ENCODE measurements at regions not wholly inside any gene's neighbourhood (a gene's known extent, or its start where the extent isn't known, plus 50 kb on each side); places are given as distances from the start of the nearest gene placed in this dataset.

GRCh38 chr14:39582028-39582654 is 149.9 kb upstream of the FBXO33 start:
- H3K36me3 Mint-ChIP-seq (ENCODE audit: insufficient read depth in 2 of 2): no peaks in the 10 kb centered on the region
- DNase-seq (no peak), ATAC-seq (replicated peaks in 1 of 2) (no peak)
- H3K27ac Mint-ChIP-seq: no peak overlapping the region
- H3K9me3 Mint-ChIP-seq: peaks cover 0 to 3% of the 10 kb centered on the region in 2 donors
- H3K4me3 Mint-ChIP-seq: no peak overlapping the region
- H3K4me1 Mint-ChIP-seq (ENCODE audit: low read depth): no peaks in the 10 kb centered on the region
- H3K27me3 Mint-ChIP-seq (ENCODE audit: low read depth): no peaks in the 10 kb centered on the region

- Mint-ChIP-seq H3K27me3 (ENCODE audit: low read depth) (no peaks in the 10 kb centered on the region), H3K9me3 (peaks cover 0 to 2% of the 10 kb centered on the region in 2 donors), H3K27ac (no peak overlapping the region), H3K36me3 (ENCODE audit: insufficient read depth in 2 of 2) (peaks cover 0 to 2% of the 10 kb centered on the region in 2 donors), H3K4me1 (ENCODE audit: low read depth) (no peaks in the 10 kb centered on the region), H3K4me3 (no peak overlapping the region)
- DNase-seq: no peak
- no peak for ATAC-seq (replicated peaks in 1 of 2)
Observed at GRCh38 chr14:39581474-39581873, 149.2 kb upstream of the FBXO33 start.

GRCh38 chr14:39580696-39581095 is 148.5 kb upstream of the FBXO33 start:
- Mint-ChIP-seq H3K4me3 (no peak overlapping the region), H3K36me3 (ENCODE audit: insufficient read depth in 2 of 2) (peaks cover 0 to 6% of the 10 kb centered on the region in 2 donors), H3K27ac (no peak overlapping the region), H3K4me1 (ENCODE audit: low read depth) (no peaks in the 10 kb centered on the region), H3K9me3 (peaks cover 4 to 7% of the 10 kb centered on the region in 2 donors), H3K27me3 (ENCODE audit: low read depth) (no peaks in the 10 kb centered on the region)
- DNase-seq: no peak
- ATAC-seq (replicated peaks in 1 of 2): no peak

- ATAC-seq (replicated peaks in 1 of 2) (no peak), DNase-seq (no peak)
- H3K4me3 Mint-ChIP-seq: no peak overlapping the region
- H3K4me1 Mint-ChIP-seq (ENCODE audit: low read depth): no peaks in the 10 kb centered on the region
- H3K27me3 Mint-ChIP-seq (ENCODE audit: low read depth): no peaks in the 10 kb centered on the region
- peaks cover 0 to 6% of the 10 kb centered on the region in 2 donors for H3K36me3 Mint-ChIP-seq (ENCODE audit: insufficient read depth in 2 of 2)
- no peak overlapping the region for H3K27ac Mint-ChIP-seq
- H3K9me3 Mint-ChIP-seq: peaks cover 12 to 15% of the 10 kb centered on the region in 2 donors
Observed at GRCh38 chr14:39576736-39577135, 144.5 kb upstream of the FBXO33 start.

- ATAC-seq (replicated peaks in 1 of 2) (no peak), DNase-seq (no peak)
- Mint-ChIP-seq H3K4me1 (ENCODE audit: low read depth) (no peaks in the 10 kb centered on the region), H3K9me3 (peaks cover 12 to 15% of the 10 kb centered on the region in 2 donors), H3K27ac (no peak overlapping the region), H3K27me3 (ENCODE audit: low read depth) (no peaks in the 10 kb centered on the region), H3K36me3 (ENCODE audit: insufficient read depth in 2 of 2) (peaks cover 0 to 6% of the 10 kb centered on the region in 2 donors), H3K4me3 (no peak overlapping the region)
Observed at GRCh38 chr14:39576258-39576657, 144.0 kb upstream of the FBXO33 start.

- Mint-ChIP-seq H3K4me1 (ENCODE audit: low read depth) (no peaks in the 10 kb centered on the region), H3K36me3 (ENCODE audit: insufficient read depth in 2 of 2) (no peaks in the 10 kb centered on the region), H3K9me3 (peaks cover 4 to 7% of the 10 kb centered on the region in 2 donors), H3K27me3 (ENCODE audit: low read depth) (no peaks in the 10 kb centered on the region), H3K27ac (no peak overlapping the region), H3K4me3 (no peak overlapping the region)
- ATAC-seq (replicated peaks in 1 of 2) (peak in 1 of 2 donors; percentile 48), DNase-seq (no peak)
Observed at GRCh38 chr14:39568809-39569538, 136.7 kb upstream of the FBXO33 start.

- no peak overlapping the region for H3K4me3 Mint-ChIP-seq
- no peak for DNase-seq
- H3K27ac Mint-ChIP-seq: no peak overlapping the region
- H3K9me3 Mint-ChIP-seq: peaks cover 2 to 6% of the 10 kb centered on the region in 2 donors
- H3K36me3 Mint-ChIP-seq (ENCODE audit: insufficient read depth in 2 of 2): no peaks in the 10 kb centered on the region
- H3K27me3 Mint-ChIP-seq (ENCODE audit: low read depth): no peaks in the 10 kb centered on the region
- no peaks in the 10 kb centered on the region for H3K4me1 Mint-ChIP-seq (ENCODE audit: low read depth)
- no peak for ATAC-seq (replicated peaks in 1 of 2)
Observed at GRCh38 chr14:39566795-39567194, 134.6 kb upstream of the FBXO33 start.

GRCh38 chr14:39563361-39563760 is 131.1 kb upstream of the FBXO33 start:
- H3K27me3 Mint-ChIP-seq (ENCODE audit: low read depth): no peaks in the 10 kb centered on the region

GRCh38 chr14:39562175-39562574 is 129.9 kb upstream of the FBXO33 start:
- Mint-ChIP-seq H3K27ac (no peak overlapping the region), H3K9me3 (peaks cover 10 to 14% of the 10 kb centered on the region in 2 donors), H3K4me3 (no peak overlapping the region)

More at GRCh38 chr14:39563361-39563760, 131.1 kb upstream of the FBXO33 start:
- no peak overlapping the region for H3K4me3 Mint-ChIP-seq
- H3K27ac Mint-ChIP-seq: no peak overlapping the region
- DNase-seq: no peak
- no peaks in the 10 kb centered on the region for H3K4me1 Mint-ChIP-seq (ENCODE audit: low read depth)
- H3K9me3 Mint-ChIP-seq: peaks cover 8 to 12% of the 10 kb centered on the region in 2 donors
- no peak for ATAC-seq (replicated peaks in 1 of 2)
- H3K36me3 Mint-ChIP-seq (ENCODE audit: insufficient read depth in 2 of 2): peaks cover 7 to 9% of the 10 kb centered on the region in 2 donors

GRCh38 chr14:39558525-39558924 is 126.3 kb upstream of the FBXO33 start:
- no peak for ATAC-seq (replicated peaks in 1 of 2)
- Mint-ChIP-seq H3K27ac (no peak overlapping the region), H3K4me1 (ENCODE audit: low read depth) (no peaks in the 10 kb centered on the region), H3K36me3 (ENCODE audit: insufficient read depth in 2 of 2) (peaks cover 7 to 9% of the 10 kb centered on the region in 2 donors), H3K9me3 (peaks cover 14 to 16% of the 10 kb centered on the region in 2 donors), H3K4me3 (no peak overlapping the region), H3K27me3 (ENCODE audit: low read depth) (no peaks in the 10 kb centered on the region)
- no peak for DNase-seq

More at GRCh38 chr14:39562175-39562574, 129.9 kb upstream of the FBXO33 start:
- H3K27me3 Mint-ChIP-seq (ENCODE audit: low read depth): no peaks in the 10 kb centered on the region
- no peak for DNase-seq
- ATAC-seq (replicated peaks in 1 of 2): no peak
- H3K36me3 Mint-ChIP-seq (ENCODE audit: insufficient read depth in 2 of 2): peaks cover 7 to 9% of the 10 kb centered on the region in 2 donors
- no peaks in the 10 kb centered on the region for H3K4me1 Mint-ChIP-seq (ENCODE audit: low read depth)

- no peak overlapping the region for H3K4me3 Mint-ChIP-seq
- DNase-seq (no peak), ATAC-seq (replicated peaks in 1 of 2) (no peak)
- H3K27me3 Mint-ChIP-seq (ENCODE audit: low read depth): no peaks in the 10 kb centered on the region
- no peaks in the 10 kb centered on the region for H3K4me1 Mint-ChIP-seq (ENCODE audit: low read depth)
- H3K9me3 Mint-ChIP-seq: peaks cover 14% of the 10 kb centered on the region in 2 donors
- no peak overlapping the region for H3K27ac Mint-ChIP-seq
- peaks cover 7% of the 10 kb centered on the region in 2 donors for H3K36me3 Mint-ChIP-seq (ENCODE audit: insufficient read depth in 2 of 2)
Observed at GRCh38 chr14:39555749-39556148, 123.5 kb upstream of the FBXO33 start.

- ATAC-seq (replicated peaks in 1 of 2) (no peak), DNase-seq (no peak)
- no peak overlapping the region for H3K4me3 Mint-ChIP-seq
- H3K27me3 Mint-ChIP-seq (ENCODE audit: low read depth): no peaks in the 10 kb centered on the region
- H3K4me1 Mint-ChIP-seq (ENCODE audit: low read depth): no peaks in the 10 kb centered on the region
- no peak overlapping the region for H3K27ac Mint-ChIP-seq
- H3K9me3 Mint-ChIP-seq: peaks cover 14 to 17% of the 10 kb centered on the region in 2 donors
- H3K36me3 Mint-ChIP-seq (ENCODE audit: insufficient read depth in 2 of 2): peaks cover 4 to 6% of the 10 kb centered on the region in 2 donors
Observed at GRCh38 chr14:39554576-39554975, 122.3 kb upstream of the FBXO33 start.

GRCh38 chr14:39548358-39548757 is 116.1 kb upstream of the FBXO33 start:
- peaks cover 4 to 15% of the 10 kb centered on the region in 2 donors for H3K9me3 Mint-ChIP-seq

More at GRCh38 chr14:39548358-39548757, 116.1 kb upstream of the FBXO33 start:
- no peak overlapping the region for H3K4me3 Mint-ChIP-seq
- no peak for DNase-seq
- ATAC-seq (replicated peaks in 1 of 2): no peak
- H3K36me3 Mint-ChIP-seq (ENCODE audit: insufficient read depth in 2 of 2): peaks cover 0 to 1% of the 10 kb centered on the region in 2 donors
- no peaks in the 10 kb centered on the region for H3K27me3 Mint-ChIP-seq (ENCODE audit: low read depth)
- H3K27ac Mint-ChIP-seq: no peak overlapping the region
- no peaks in the 10 kb centered on the region for H3K4me1 Mint-ChIP-seq (ENCODE audit: low read depth)
